ENCODE measurements at regions not wholly inside any gene's neighbourhood (a gene's known extent, or its start where the extent isn't known, plus 50 kb on each side); places are given as distances from the start of the nearest gene placed in this dataset.

DNA sequence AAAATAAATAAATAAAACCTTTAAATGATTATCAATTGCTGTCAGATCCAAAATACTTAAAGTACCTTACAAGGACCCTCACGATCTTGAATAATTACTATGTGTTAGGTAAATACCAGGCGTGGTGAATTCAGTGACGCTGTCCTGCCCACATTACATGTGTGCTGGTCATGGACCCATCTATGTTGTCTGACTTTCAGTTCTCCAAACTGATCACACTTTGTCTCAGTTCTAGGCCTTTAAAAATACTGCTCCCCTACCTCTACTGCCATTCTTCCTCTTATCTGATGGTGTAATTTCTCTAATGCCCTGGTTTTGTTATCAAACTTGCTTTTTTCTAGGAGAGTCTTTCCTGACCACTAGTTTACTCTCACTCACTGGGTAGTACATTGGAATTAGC, 520.7 kb downstream of the TRHDE start:
- Histone ChIP-seq H3K4me1 (ENCODE audit: control insufficient read depth in 2 of 3, insufficient read depth in 2 of 3, low read depth in 1 of 3, low read length in 3 of 3) (no peaks in the 10 kb centered on the region), H3K36me3 (ENCODE audit: control insufficient read depth in 2 of 3, insufficient read depth in 3 of 3, low read length in 3 of 3) (no peaks in the 10 kb centered on the region), H3K4me3 (ENCODE audit: low read length in 3 of 3) (no peak overlapping the region), H3K27me3 (ENCODE audit: control insufficient read depth, insufficient read depth, low read length) (no peaks in the 10 kb centered on the region), H3K9ac (ENCODE audit: low read length in 3 of 3) (no peak overlapping the region), H3K27ac (ENCODE audit: low read depth in 2 of 2, low read length in 2 of 2) (no peak overlapping the region), H3K9me3 (ENCODE audit: control insufficient read depth in 2 of 3, insufficient read depth in 1 of 3, low read length in 3 of 3) (peaks cover 0 to 2% (median 0%) of the 10 kb centered on the region in 3 donors)
- no peak for DNase-seq
- intact Hi-C loops (cut with DNase I): no loop called here
- FAIRE-seq: no peak
- TF ChIP-seq, protein P1, sequence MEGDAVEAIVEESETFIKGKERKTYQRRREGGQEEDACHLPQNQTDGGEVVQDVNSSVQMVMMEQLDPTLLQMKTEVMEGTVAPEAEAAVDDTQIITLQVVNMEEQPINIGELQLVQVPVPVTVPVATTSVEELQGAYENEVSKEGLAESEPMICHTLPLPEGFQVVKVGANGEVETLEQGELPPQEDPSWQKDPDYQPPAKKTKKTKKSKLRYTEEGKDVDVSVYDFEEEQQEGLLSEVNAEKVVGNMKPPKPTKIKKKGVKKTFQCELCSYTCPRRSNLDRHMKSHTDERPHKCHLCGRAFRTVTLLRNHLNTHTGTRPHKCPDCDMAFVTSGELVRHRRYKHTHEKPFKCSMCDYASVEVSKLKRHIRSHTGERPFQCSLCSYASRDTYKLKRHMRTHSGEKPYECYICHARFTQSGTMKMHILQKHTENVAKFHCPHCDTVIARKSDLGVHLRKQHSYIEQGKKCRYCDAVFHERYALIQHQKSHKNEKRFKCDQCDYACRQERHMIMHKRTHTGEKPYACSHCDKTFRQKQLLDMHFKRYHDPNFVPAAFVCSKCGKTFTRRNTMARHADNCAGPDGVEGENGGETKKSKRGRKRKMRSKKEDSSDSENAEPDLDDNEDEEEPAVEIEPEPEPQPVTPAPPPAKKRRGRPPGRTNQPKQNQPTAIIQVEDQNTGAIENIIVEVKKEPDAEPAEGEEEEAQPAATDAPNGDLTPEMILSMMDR (IDR thresholded peaks at IDR 0.05; ENCODE audit: borderline replicate concordance, extremely low read depth, insufficient read depth): no peak

DNA sequence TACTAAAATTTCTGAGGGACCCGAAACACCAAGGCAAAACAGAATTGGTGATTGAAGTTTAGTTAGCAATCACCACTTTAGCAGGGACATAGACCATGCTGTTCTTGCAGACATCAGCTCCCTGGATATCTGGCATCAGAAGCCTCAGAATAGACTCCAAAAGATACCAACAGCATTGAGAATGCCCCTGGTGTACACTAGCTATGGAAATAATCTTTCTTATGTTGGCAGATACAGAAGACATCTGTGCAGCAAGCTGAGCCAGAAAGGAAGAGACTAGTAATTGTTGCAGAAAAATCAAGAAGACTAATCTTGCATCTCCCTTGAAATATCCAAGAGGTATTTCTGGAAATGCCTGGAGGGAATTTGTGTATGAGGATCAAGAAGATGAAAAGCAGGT, 521.6 kb downstream of the TRHDE start:
- H3K27ac ChIP-seq (ENCODE audit: low read depth in 2 of 2, low read length in 2 of 2): no peak overlapping the region
- no peaks in the 10 kb centered on the region for H3K27me3 ChIP-seq (ENCODE audit: control insufficient read depth, insufficient read depth, low read length)
- TF ChIP-seq, protein P1 (IDR thresholded peaks at IDR 0.05; ENCODE audit: borderline replicate concordance, extremely low read depth, insufficient read depth): no peak
- intact Hi-C loops (cut with DNase I): no loop called here
- H3K9ac ChIP-seq (ENCODE audit: low read length in 3 of 3): no peak overlapping the region
- H3K9me3 ChIP-seq (ENCODE audit: control insufficient read depth in 2 of 3, insufficient read depth in 1 of 3, low read length in 3 of 3): peaks cover 0 to 2% (median 0%) of the 10 kb centered on the region in 3 donors
- DNase-seq (no peak), FAIRE-seq (no peak)
- H3K36me3 ChIP-seq (ENCODE audit: control insufficient read depth in 2 of 3, insufficient read depth in 3 of 3, low read length in 3 of 3): no peaks in the 10 kb centered on the region
- H3K4me3 ChIP-seq (ENCODE audit: low read length in 3 of 3): no peak overlapping the region
- H3K4me1 ChIP-seq (ENCODE audit: control insufficient read depth in 2 of 3, insufficient read depth in 2 of 3, low read depth in 1 of 3, low read length in 3 of 3): no peaks in the 10 kb centered on the region

DNA sequence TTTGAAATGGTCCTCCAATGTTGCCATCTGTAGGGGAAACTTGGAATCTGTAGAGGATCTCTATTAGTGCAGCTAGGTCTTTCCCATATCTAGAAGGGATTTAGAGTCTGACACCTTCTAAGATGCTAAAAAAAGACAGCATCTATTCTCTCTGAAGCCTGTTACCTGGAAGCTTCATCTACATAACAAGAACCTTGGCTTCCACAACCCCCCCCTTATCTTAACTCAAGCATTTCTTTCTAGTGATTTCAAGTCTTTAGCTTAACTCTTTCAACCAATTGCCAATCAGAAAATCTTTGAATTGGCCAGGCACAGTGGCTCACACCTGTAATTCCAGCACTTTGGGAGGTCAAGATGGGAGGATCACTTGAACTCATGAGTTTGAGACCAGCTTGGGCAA, 543.3 kb downstream of the TRHDE start:
- DNase-seq: no peak
- Histone ChIP-seq H3K27me3 (ENCODE audit: control insufficient read depth, insufficient read depth, low read length) (no peaks in the 10 kb centered on the region), H3K27ac (ENCODE audit: low read depth in 2 of 2, low read length in 2 of 2) (no peak overlapping the region), H3K9ac (ENCODE audit: low read length in 3 of 3) (no peak overlapping the region), H3K4me3 (ENCODE audit: low read length in 3 of 3) (no peak overlapping the region), H3K36me3 (ENCODE audit: control insufficient read depth in 2 of 3, insufficient read depth in 3 of 3, low read length in 3 of 3) (no peaks in the 10 kb centered on the region), H3K9me3 (ENCODE audit: control insufficient read depth in 2 of 3, insufficient read depth in 1 of 3, low read length in 3 of 3) (peaks cover 0 to 4% (median 0%) of the 10 kb centered on the region in 3 donors), H3K4me1 (ENCODE audit: control insufficient read depth in 2 of 3, insufficient read depth in 2 of 3, low read depth in 1 of 3, low read length in 3 of 3) (no peaks in the 10 kb centered on the region)
- TF ChIP-seq, protein P1 (IDR thresholded peaks at IDR 0.05; ENCODE audit: borderline replicate concordance, extremely low read depth, insufficient read depth): no peak
- intact Hi-C loops (cut with DNase I): no loop called here
- no peak for FAIRE-seq

DNA sequence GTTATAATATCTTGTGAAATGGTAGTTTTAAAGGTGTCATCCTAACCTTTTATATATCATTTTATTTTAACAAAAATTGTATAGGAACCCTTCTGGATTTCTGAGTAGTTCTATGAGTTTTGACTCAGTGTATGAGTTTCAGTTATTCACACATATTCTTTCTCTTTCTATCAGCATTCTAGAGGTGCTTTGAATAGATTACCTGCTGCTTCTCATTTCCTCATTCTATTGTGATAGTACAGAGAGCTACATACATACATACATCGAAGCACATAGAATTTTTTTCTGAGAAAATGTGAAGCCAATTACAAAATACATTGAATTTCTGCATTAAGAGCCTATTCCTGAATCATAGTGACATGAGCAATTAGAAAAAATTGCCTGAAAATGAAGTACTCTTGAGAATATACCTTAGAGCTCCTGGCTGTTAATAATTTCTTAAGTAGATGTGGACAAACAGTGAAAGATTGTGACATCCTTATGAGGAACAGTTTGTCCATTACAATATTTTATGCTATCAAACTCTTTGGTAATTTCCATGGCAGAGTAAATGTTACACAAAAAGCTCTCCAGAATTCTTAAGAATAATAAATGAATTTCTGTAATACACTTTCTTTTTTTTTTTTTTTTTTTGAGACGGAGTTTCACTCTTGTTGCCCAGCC, 556.6 kb downstream of the TRHDE start:
- TF ChIP-seq, protein P1 (IDR thresholded peaks at IDR 0.05; ENCODE audit: borderline replicate concordance, extremely low read depth, insufficient read depth): no peak
- intact Hi-C loops (cut with DNase I): no loop called here
- Histone ChIP-seq H3K9ac (ENCODE audit: low read length in 3 of 3) (no peak overlapping the region), H3K27ac (ENCODE audit: low read depth in 2 of 2, low read length in 2 of 2) (no peak overlapping the region), H3K4me3 (ENCODE audit: low read length in 3 of 3) (no peak overlapping the region), H3K27me3 (ENCODE audit: control insufficient read depth, insufficient read depth, low read length) (no peaks in the 10 kb centered on the region), H3K9me3 (ENCODE audit: control insufficient read depth in 2 of 3, insufficient read depth in 1 of 3, low read length in 3 of 3) (no peaks in the 10 kb centered on the region), H3K4me1 (ENCODE audit: control insufficient read depth in 2 of 3, insufficient read depth in 2 of 3, low read depth in 1 of 3, low read length in 3 of 3) (no peaks in the 10 kb centered on the region), H3K36me3 (ENCODE audit: control insufficient read depth in 2 of 3, insufficient read depth in 3 of 3, low read length in 3 of 3) (no peaks in the 10 kb centered on the region)
- no peak for DNase-seq
- FAIRE-seq: no peak

All from kidney (tissue), 13 donors.